Esophagus muscularis mucosa (tissue), 4 donors: ENCODE measurements at regions not wholly inside any gene's neighbourhood (a gene's known extent, or its start where the extent isn't known, plus 50 kb on each side); places are given as distances from the start of the nearest gene placed in this dataset.

Source experiments
- EP300 ChIP-seq: sonication (generic); formaldehyde crosslinking; IDR thresholded peaks from one replicate; pipeline ENCODE4 v1.6.1; 2017; ENCODE audit warnings: antibody characterized with exemption
- POLR2A ChIP-seq: fragments of 450-650 bp; IDR thresholded peaks from one replicate; pipeline ENCODE4 v1.6.1; 2017; ENCODE audit warnings: antibody characterized with exemption, moderate library complexity, mild to moderate bottlenecking, low read depth
- POLR2AphosphoS5 ChIP-seq, 2 donors: sonication (generic); formaldehyde crosslinking; IDR thresholded peaks; one replicate each; pipeline ENCODE4 v1.6.1; 2017; ENCODE audit warnings: antibody characterized with exemption in 2 of 2
- TF ChIP-seq, protein P1 (sequence below), 3 experiments: fragments of 200-600 bp in 2 of 3; fragments of 450-650 bp in 1 of 3; sonication (generic) in 2 of 3; IDR thresholded peaks; one replicate each; pipeline ENCODE4 v1.5.1; 2017 to 2019; ENCODE audit warnings: antibody characterized with exemption in 3 of 3, mild to moderate bottlenecking in 2 of 3, moderate library complexity in 1 of 3

DNA sequence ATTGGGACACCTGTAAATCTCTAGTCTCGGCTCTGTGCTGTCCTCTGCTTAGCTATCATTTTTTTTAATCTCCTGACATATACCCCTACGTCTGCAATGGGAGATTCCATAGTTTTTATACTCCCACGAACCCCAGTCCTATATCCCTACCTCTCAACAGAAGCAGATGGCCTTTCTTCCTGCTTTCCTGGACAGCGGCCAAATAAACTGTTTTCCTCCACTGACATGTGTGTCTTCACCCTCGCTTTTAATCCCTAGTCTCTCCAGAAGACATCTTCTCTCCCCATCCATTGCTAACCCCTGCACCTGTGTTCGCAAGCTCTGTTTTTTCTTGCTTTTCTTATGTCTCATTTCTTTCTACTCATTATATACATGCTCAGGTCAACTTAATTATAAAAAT is 395.4 kb downstream of the EPHA4 start:
- TF ChIP-seq POLR2AphosphoS5 (IDR thresholded peaks at IDR 0.05), result no peak
- TF ChIP-seq, protein P1, sequence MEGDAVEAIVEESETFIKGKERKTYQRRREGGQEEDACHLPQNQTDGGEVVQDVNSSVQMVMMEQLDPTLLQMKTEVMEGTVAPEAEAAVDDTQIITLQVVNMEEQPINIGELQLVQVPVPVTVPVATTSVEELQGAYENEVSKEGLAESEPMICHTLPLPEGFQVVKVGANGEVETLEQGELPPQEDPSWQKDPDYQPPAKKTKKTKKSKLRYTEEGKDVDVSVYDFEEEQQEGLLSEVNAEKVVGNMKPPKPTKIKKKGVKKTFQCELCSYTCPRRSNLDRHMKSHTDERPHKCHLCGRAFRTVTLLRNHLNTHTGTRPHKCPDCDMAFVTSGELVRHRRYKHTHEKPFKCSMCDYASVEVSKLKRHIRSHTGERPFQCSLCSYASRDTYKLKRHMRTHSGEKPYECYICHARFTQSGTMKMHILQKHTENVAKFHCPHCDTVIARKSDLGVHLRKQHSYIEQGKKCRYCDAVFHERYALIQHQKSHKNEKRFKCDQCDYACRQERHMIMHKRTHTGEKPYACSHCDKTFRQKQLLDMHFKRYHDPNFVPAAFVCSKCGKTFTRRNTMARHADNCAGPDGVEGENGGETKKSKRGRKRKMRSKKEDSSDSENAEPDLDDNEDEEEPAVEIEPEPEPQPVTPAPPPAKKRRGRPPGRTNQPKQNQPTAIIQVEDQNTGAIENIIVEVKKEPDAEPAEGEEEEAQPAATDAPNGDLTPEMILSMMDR (IDR thresholded peaks at IDR 0.05), result no peak
- TF ChIP-seq POLR2A, result no peak
- TF ChIP-seq EP300, result no peak
